ENCODE measurements at regions not wholly inside any gene's neighbourhood (a gene's known extent, or its start where the extent isn't known, plus 50 kb on each side); places are given as distances from the start of the nearest gene placed in this dataset.
A peak's percentile ranks its signal among the peaks of the same experiment; 100 is the strongest.

GRCh38 chr4:36841583-36842326 lies 402.8 kb upstream of the NWD2 start:
- DNase-seq: no peak

- no peak for DNase-seq
These were observed 400.1 kb upstream of the NWD2 start for GRCh38 chr4:36844448-36844847.

DNA sequence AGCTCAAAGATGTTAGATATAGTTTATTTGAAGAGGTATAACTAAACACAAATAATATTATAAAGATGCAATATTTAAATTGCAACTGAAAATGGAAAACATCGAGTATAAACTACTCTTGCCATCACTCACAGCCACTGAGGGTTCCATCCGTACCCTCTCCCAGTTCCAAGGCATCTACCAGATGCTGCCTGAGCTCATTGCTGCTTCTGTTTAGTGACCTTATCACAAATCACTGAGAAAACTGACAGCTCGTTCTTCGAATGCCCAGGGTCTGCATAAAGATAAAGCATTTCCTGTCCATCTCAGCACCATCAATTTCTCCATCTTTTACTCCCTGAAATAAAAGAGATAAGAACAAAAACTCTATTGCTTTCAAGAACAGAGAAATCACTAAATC lies 391.7 kb upstream of the NWD2 start:
- DNase-seq: no peak

DNA sequence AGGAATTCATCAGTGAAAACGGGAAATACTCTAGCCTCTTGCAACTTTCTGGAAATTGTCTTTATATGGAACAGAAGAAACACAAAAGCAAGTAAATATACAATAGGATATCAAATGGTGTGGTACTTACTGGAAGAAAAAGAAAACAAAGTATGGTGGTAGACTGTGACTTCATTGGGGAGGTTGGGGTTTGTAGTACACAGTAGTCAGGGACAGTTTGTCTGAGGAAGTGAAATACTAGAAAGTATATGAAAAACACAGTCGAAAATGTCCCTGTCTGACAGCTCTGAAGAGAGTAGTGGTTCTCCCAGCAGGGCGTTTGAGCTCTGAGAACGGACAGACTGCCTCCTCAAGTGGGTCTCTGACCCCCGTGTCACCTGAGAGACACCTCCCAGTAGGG lies 390.0 kb upstream of the NWD2 start:
- no peak for DNase-seq

DNA sequence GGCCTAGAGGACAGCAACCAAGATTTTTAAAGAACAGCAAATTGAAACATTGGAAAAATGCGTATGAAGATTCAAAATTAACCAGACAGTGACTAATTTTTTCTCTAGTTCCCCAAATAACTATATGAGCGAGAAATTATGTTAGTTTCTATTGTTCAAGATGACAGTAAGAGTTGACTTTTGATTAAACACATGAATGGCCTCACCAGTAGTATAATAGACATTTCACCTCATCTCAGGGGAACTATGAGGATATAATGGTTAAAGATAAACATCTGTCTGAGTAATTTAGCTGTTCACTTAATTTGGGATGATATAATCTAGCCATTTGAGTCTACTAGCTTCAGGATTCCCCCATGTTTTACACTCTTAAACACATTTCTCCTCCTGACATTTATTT lies 380.9 kb upstream of the NWD2 start:
- no peak for DNase-seq

- no peak for DNase-seq
These were observed 374.4 kb upstream of the NWD2 start for GRCh38 chr4:36870121-36870520.

DNA sequence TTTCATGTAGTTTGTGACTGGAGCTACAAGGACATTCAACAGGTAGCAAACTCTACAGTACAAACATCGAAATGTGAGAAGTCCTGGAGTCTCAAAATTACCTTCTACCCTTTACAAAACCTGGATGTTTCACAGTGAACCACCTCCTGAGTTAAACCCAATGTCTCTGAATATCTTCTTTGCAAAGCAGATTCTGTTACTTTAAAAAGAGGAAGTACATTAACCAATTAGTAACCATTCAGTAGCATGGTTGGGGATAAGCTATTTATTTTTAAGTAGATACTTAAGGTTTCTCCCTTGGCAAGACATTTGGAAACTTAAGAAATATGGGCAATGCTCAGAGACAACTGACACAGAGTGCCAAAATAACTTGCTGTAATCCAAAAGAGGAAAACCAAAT lies 371.9 kb upstream of the NWD2 start:
- no peak for DNase-seq

- no peak for DNase-seq
These were observed 360.4 kb upstream of the NWD2 start for GRCh38 chr4:36884151-36884550.

- DNase-seq: peak; percentile 28
These were observed 352.6 kb upstream of the NWD2 start for GRCh38 chr4:36891971-36892370.

DNA sequence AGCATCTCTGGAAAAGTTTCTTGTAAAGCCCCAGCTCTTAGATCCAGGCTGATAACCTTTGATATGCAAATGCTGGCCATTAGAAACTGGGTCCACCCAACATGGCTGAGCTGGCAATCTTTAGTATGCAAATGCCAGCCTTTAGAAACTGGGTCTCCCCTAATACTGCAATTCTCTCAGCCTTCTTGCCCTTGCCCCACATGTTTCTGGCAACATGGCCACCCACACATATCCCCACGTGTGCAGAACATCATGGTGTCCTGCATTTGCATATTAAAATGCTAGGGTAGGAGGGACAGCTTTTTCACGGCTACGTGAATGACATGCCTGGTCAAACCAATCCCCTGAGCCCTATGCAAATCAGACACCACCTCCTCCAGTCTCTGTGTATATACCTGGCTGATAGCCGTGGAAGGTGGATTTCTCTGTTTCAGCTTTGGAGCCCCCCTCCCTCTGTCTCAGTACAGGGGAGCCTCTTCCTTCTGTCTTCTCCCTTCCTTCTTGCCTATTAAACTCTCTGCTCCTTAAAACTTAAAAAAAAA lies 344.0 kb upstream of the NWD2 start:
- DNase-seq: no peak

DNA sequence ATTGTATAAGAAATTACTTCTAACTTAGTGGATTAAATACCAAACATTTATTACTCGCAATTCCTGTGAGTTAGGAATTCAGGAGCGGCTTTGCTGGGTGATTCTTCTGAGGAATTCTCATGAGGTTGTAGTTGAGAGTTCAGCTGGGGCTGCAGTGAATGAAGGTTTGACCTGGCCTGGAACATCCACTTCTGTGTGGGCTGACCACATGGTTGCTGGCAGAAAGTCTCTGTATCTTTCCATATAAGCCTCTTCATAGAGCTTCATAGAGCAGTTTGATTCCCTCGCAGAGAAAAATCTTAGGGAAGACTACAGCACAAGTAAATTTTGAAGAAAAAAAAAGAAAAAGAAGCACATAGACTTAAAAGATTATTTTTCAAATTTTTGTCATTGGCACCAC lies 339.7 kb upstream of the NWD2 start:
- no peak for DNase-seq

DNA sequence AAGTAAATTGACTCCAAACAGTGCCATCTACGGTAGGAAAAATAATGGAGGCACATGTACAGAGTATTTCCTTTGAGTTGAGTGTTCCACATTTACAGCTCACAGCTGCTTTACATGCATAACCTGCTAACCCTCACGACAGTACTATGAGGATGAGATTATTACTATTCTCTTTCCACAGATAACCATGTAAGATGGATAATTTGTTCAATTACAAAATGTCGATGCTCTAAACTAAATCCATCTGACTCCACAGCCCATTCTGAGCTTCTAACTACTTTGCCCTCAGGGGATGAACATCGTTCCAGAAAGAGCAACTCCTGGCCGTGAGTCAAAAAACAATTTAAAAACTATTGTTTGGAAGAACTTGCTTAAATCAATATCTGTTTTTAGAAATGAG lies 330.4 kb upstream of the NWD2 start:
- DNase-seq: no peak

- no peak for DNase-seq
These were observed 328.8 kb upstream of the NWD2 start for GRCh38 chr4:36915717-36916116.

- no peak for DNase-seq
These were observed 327.1 kb upstream of the NWD2 start for GRCh38 chr4:36917413-36917812.

GRCh38 chr4:36919721-36920120 lies 324.8 kb upstream of the NWD2 start:
- DNase-seq: no peak

- no peak for DNase-seq
These were observed 322.9 kb upstream of the NWD2 start for GRCh38 chr4:36921476-36922216.

- DNase-seq: no peak
These were observed 313.9 kb upstream of the NWD2 start for GRCh38 chr4:36930562-36931111.

DNA sequence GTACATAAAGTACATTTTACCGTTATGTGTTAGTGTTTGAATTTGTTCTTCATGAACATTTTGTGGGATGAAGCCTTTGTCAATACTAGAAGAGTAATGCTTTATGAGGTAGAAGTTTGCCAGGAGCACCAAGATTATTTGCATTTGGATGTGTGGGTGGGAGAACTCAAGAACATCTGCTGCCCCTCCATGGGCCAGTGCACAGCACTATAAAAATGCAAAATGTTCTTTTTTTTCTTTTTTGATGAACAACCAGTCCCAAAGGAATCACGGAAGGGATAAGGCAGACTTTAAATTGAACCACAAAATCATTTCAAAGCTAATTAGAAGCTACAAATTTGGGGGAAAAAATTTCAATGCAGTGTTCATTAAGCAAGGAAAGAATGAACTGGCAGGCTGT lies 300.3 kb upstream of the NWD2 start:
- DNase-seq: no peak

- DNase-seq: no peak
These were observed 283.1 kb upstream of the NWD2 start for GRCh38 chr4:36961420-36961819.

DNA sequence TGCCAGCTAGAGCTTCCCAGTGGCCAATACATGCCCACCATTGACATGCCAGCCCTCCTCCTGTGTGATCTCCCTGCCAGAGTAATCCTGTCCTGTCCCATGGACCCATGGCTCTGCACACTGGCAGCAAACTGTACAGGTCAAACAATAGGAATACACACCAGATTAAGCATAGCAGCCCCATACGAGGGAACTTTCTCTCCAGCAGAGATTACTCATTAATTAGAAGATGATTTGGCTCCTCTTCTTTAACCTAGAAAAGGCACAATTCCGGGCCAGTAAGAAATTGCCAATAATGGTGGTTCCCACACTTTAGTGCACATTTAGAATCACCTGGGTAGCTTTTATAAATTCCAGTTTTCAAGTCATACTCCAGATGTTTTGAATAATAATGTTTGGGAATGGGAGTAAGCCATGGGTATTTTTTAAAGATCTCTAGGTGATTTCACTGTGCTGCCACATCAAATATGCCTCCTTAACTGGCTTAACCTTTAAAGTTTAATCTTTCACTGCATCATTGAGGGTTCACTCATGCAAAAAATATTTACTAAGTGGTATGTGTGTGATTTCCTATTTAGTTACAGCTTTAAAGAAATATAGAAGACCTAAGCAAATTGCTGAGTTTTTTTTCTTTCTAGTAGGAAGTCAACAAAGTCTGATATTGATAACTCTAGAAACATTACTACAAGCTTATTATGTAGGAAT lies 277.6 kb upstream of the NWD2 start:
- DNase-seq: no peak

DNA sequence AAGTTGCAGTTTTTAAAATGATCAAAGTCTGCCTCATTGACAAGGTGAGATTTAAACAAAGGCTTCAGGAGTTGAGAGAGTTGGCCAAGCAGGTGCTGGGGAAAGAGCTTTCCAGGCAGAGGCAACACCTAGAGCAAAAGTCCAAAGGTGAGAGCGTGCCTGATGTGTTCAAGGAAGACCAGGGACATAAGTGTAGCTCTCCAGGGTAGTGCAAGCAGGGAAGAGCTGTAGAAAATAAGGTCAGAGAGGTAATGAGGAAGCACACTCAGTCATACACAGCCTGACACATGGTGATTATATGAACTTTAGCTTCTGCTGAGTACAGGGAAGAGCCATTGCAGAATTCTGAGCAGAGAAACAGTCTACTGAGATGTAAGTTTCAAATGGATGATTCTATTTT lies 265.0 kb upstream of the NWD2 start:
- no peak for DNase-seq

GRCh38 chr4:36990128-36990872 lies 254.2 kb upstream of the NWD2 start:
- no peak for DNase-seq

DNA sequence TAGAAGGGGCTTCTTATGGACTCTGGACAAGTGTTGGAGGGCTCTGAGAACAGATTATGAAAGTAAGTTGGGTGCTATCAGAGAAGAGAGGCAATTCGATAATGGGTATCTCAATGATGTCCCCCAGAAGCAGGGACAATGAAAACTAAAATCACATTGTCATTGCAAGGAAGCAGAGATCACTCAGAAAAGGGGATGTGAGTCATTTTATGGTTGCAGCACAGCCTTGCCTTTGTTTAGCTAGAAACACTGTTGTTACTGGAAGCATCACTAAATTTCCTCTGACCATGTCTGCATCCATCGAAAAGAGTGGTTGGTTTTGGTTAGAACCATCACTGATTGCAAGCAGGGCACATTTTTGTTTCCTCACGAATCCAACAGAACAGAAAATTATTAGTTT lies 246.8 kb upstream of the NWD2 start:
- no peak for DNase-seq

Data from right hindlimb (tissue), 1 donor.